CD14-positive monocyte (primary cell): ENCODE measurements at regions not wholly inside any gene's neighbourhood (a gene's known extent, or its start where the extent isn't known, plus 50 kb on each side); places are given as distances from the start of the nearest gene placed in this dataset.

Source experiments
- DNase-seq, 3 donors: peaks; one replicate each; pipeline ENCODE4 v3.0.0-alpha.2; 2011 to 2022
- H2AFZ ChIP-seq: 2 replicates; pipeline ENCODE4 v1.6.0; 2012; ENCODE audit warnings: mild to moderate bottlenecking, low read depth, low read length, inconsistent platforms; ENCODE audit not compliant: insufficient read depth, poor library complexity, severe bottlenecking
- H3K27ac ChIP-seq, 2 donors: 1 replicate in 1 of 2; 2 replicates in 1 of 2; pipeline ENCODE4 v1.5.1; 2012 to 2013; ENCODE audit warnings: low read length in 2 of 2, control low read depth in 1 of 2, inconsistent platforms in 1 of 2, low read depth in 1 of 2, mild to moderate bottlenecking in 1 of 2
- H3K27me3 ChIP-seq, 2 donors: one replicate each; pipeline versions ENCODE4 v1.6.0 to v1.6.1; 2011 to 2013; ENCODE audit warnings: low read length in 2 of 2; ENCODE audit not compliant: control insufficient read depth in 2 of 2, insufficient read depth in 2 of 2
- H3K36me3 ChIP-seq, 2 donors: replicated peaks in 1 of 2; 1 replicate in 1 of 2; 2 replicates in 1 of 2; pipeline versions ENCODE4 v1.5.1 to v1.6.1; 2012 to 2013; ENCODE audit warnings: low read length in 2 of 2, control low read depth in 1 of 2, inconsistent platforms in 1 of 2, mild to moderate bottlenecking in 1 of 2; ENCODE audit not compliant: insufficient read depth in 2 of 2, control insufficient read depth in 1 of 2
- H3K4me1 ChIP-seq, 2 donors: 1 replicate in 1 of 2; 2 replicates in 1 of 2; pipeline versions ENCODE4 v1.5.1 to v1.6.1; 2012 to 2013; ENCODE audit warnings: low read length in 2 of 2, control low read depth in 1 of 2, inconsistent platforms in 1 of 2, mild to moderate bottlenecking in 1 of 2, moderate library complexity in 1 of 2; ENCODE audit not compliant: insufficient read depth in 2 of 2, control insufficient read depth in 1 of 2
- H3K4me2 ChIP-seq: replicated peaks from 2 replicates; pipeline ENCODE3; 2012; ENCODE audit warnings: low read length, moderate library complexity, mild to moderate bottlenecking; ENCODE audit not compliant: poor library complexity, severe bottlenecking; ENCODE audit errors: extremely low read depth
- H3K4me3 ChIP-seq, 3 experiments: fragments of 200-600 bp in 1 of 3; sonication (generic) in 1 of 3; replicated peaks in 1 of 3; 1 replicate in 2 of 3; 2 replicates in 1 of 3; pipeline ENCODE4 v1.5.1; 2011 to 2013; ENCODE audit warnings: low read length in 3 of 3, mild to moderate bottlenecking in 3 of 3, control low read depth in 2 of 3, low read depth in 2 of 3, inconsistent platforms in 1 of 3, moderate library complexity in 1 of 3
- H3K79me2 ChIP-seq: 2 replicates; pipeline ENCODE4 v1.6.0; 2012; ENCODE audit warnings: mild to moderate bottlenecking, control low read depth, inconsistent platforms, low read length, moderate library complexity; ENCODE audit not compliant: insufficient read depth
- H3K9ac ChIP-seq: 2 replicates; pipeline ENCODE4 v1.6.0; 2017; ENCODE audit warnings: low read length, mild to moderate bottlenecking; ENCODE audit not compliant: insufficient read depth, poor library complexity, severe bottlenecking
- H3K9me3 ChIP-seq, 2 donors: replicated peaks in 1 of 2; 1 replicate in 1 of 2; 2 replicates in 1 of 2; pipeline versions ENCODE4 v1.5.1 to v1.6.1; 2012 to 2013; ENCODE audit warnings: low read length in 2 of 2, control low read depth in 1 of 2; ENCODE audit not compliant: control insufficient read depth in 1 of 2, insufficient read depth in 1 of 2
- H4K20me1 ChIP-seq: 2 replicates; pipeline ENCODE4 v1.6.0; 2012; ENCODE audit warnings: mild to moderate bottlenecking, low read length, control low read depth, moderate library complexity; ENCODE audit not compliant: insufficient read depth
- H3K27ac Mint-ChIP-seq, 7 donors: one replicate each; pipeline ENCODE4 v1.8.0; 2020; ENCODE audit warnings: mild to moderate bottlenecking in 7 of 7, mixed read lengths in 7 of 7, moderate library complexity in 6 of 7, inconsistent platforms in 2 of 7
- H3K27me3 Mint-ChIP-seq, 3 donors: one replicate each; pipeline ENCODE4 v1.8.0; 2021 to 2022; ENCODE audit warnings: low read depth in 3 of 3, mild to moderate bottlenecking in 3 of 3, mixed read lengths in 3 of 3, moderate library complexity in 3 of 3, inconsistent platforms in 1 of 3
- H3K36me3 Mint-ChIP-seq, 2 donors: one replicate each; pipeline ENCODE4 v1.8.0; 2020; ENCODE audit warnings: mixed read lengths in 2 of 2, inconsistent platforms in 1 of 2, mild to moderate bottlenecking in 1 of 2
- H3K4me1 Mint-ChIP-seq: one replicate; pipeline ENCODE4 v1.8.0; 2020; ENCODE audit warnings: mild to moderate bottlenecking, mixed read lengths
- H3K4me3 Mint-ChIP-seq, 2 donors: one replicate each; pipeline ENCODE4 v1.8.0; 2020; ENCODE audit warnings: mild to moderate bottlenecking in 2 of 2, mixed read lengths in 2 of 2, moderate library complexity in 1 of 2
- H3K9me3 Mint-ChIP-seq, 7 donors: one replicate each; pipeline ENCODE4 v1.8.0; 2020 to 2022; ENCODE audit warnings: mixed read lengths in 7 of 7, mild to moderate bottlenecking in 6 of 7, moderate library complexity in 6 of 7, inconsistent platforms in 2 of 7
- WGBS: methylation state at CpG from one replicate; pipeline ENCODE4 v1.1.5; 2013; ENCODE audit warnings: missing lambda C conversion rate; ENCODE audit not compliant: insufficient coverage; 5-methylcytosine and 5-hydroxymethylcytosine counted together
- intact Hi-C, 2 donors: fragments of 100-400 bp; cut with micrococcal nuclease; formaldehyde crosslinking; loops; one replicate each; pipeline versions ENCODE4 v1.15.0 to v1.15.1; 2023
- TF ChIP-seq, protein P1 (sequence below): fragments of 200-600 bp; IDR thresholded peaks from one replicate; pipeline ENCODE4 v1.8.0; 2022; ENCODE audit warnings: antibody characterized with exemption, mild to moderate bottlenecking

DNA sequence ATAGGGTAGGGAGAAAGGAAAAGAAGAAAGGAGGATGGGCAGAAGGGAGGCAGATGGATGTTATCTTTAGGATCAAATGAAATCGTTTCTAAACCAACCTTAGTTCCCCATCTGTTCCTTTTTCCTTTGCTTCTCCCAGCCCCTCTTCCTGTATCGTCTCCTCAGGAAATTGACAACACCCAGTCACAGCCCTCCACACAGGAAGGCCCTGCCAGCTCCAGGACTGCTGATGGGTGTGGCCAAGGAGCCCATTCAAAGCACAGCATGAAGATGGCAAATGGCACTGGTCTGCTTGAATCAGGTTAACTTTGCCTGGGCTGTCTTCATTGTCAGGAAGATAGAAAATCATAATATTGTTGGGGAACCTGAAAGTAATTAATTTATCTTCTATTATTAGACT is 164.8 kb downstream of the C11orf87 start:
- H3K36me3 ChIP-seq, result no peaks in the 10 kb centered on the region
- Mint-ChIP-seq H3K36me3 (no peaks in the 10 kb centered on the region), H3K4me1 (no peaks in the 10 kb centered on the region), H3K9me3 (peaks cover 0 to 11% (median 0%) of the 10 kb centered on the region in 7 donors), H3K4me3 (no peak overlapping the region), H3K27ac (no peak overlapping the region), H3K27me3 (no peaks in the 10 kb centered on the region)
- no peak overlapping the region for H3K9ac ChIP-seq
- intact Hi-C loops, result no loop called here
- H2AFZ ChIP-seq, result no peak overlapping the region
- H3K27me3 ChIP-seq, result no peaks in the 10 kb centered on the region
- no peak for DNase-seq
- TF ChIP-seq, protein P1, sequence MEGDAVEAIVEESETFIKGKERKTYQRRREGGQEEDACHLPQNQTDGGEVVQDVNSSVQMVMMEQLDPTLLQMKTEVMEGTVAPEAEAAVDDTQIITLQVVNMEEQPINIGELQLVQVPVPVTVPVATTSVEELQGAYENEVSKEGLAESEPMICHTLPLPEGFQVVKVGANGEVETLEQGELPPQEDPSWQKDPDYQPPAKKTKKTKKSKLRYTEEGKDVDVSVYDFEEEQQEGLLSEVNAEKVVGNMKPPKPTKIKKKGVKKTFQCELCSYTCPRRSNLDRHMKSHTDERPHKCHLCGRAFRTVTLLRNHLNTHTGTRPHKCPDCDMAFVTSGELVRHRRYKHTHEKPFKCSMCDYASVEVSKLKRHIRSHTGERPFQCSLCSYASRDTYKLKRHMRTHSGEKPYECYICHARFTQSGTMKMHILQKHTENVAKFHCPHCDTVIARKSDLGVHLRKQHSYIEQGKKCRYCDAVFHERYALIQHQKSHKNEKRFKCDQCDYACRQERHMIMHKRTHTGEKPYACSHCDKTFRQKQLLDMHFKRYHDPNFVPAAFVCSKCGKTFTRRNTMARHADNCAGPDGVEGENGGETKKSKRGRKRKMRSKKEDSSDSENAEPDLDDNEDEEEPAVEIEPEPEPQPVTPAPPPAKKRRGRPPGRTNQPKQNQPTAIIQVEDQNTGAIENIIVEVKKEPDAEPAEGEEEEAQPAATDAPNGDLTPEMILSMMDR, result no peak
- no peaks in the 10 kb centered on the region for H3K79me2 ChIP-seq
- WGBS, result 0% methylated on average over 1 of the region's 2 CpGs
- H3K4me1 ChIP-seq, result no peaks in the 10 kb centered on the region
- no peak overlapping the region for H3K4me2 ChIP-seq
- H3K27ac ChIP-seq, result no peak overlapping the region
- H3K9me3 ChIP-seq, result no peaks in the 10 kb centered on the region
- no peaks in the 10 kb centered on the region for H4K20me1 ChIP-seq
- H3K4me3 ChIP-seq, result no peak overlapping the region

DNA sequence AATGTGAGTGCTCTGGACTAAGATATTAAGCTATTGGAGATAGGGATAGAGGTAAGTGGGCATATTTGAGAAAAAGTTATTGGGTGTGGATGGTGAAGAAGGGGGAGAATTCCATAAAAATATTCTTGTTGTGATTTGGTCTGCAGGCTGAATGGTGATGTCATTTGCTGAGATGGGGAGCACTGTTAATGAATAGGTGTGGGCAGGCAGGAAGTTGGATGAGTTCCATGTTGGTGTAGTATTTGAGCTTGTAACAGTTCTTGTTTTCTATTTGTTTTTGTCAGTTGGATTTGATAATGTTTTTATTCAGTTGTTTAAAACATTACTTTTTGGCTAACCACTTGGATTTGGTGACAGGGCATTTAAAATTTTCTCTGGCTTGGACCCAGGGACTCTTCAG is 168.8 kb downstream of the C11orf87 start:
- no peak overlapping the region for H3K4me3 ChIP-seq
- Mint-ChIP-seq H3K27me3 (no peaks in the 10 kb centered on the region), H3K4me1 (no peaks in the 10 kb centered on the region), H3K27ac (no peak overlapping the region), H3K9me3 (peaks cover 0 to 15% (median 0%) of the 10 kb centered on the region in 7 donors), H3K4me3 (no peak overlapping the region), H3K36me3 (no peaks in the 10 kb centered on the region)
- no peak overlapping the region for H3K4me2 ChIP-seq
- no peaks in the 10 kb centered on the region for H3K36me3 ChIP-seq
- no peaks in the 10 kb centered on the region for H4K20me1 ChIP-seq
- no peaks in the 10 kb centered on the region for H3K27me3 ChIP-seq
- DNase-seq, result no peak
- H3K27ac ChIP-seq, result no peak overlapping the region
- no peaks in the 10 kb centered on the region for H3K79me2 ChIP-seq
- intact Hi-C loops, result no loop called here
- no peaks in the 10 kb centered on the region for H3K9me3 ChIP-seq
- H3K9ac ChIP-seq, result no peak overlapping the region
- no peak overlapping the region for H2AFZ ChIP-seq
- no peaks in the 10 kb centered on the region for H3K4me1 ChIP-seq
- TF ChIP-seq, protein P1, result no peak
